Prostate gland (tissue), 2 donors: ENCODE measurements at regions not wholly inside any gene's neighbourhood (a gene's known extent, or its start where the extent isn't known, plus 50 kb on each side); places are given as distances from the start of the nearest gene placed in this dataset.
"Not testable (repeated sequence)": the region's sequence is repeated elsewhere in the genome, so short reads cannot be mapped to it uniquely, and the experiment has no call there.

Experiments
- DNase-seq: peaks from one replicate; pipeline ENCODE4 v3.0.0-alpha.2; 2019; ENCODE audit warnings: low spot score
- H3K27ac ChIP-seq, 2 donors: fragments of 200-600 bp; sonication (generic); 2 replicates each; pipeline ENCODE4 v1.5.1; 2017 to 2019
- H3K27me3 ChIP-seq: fragments of 200-600 bp; sonication (generic); replicated peaks from 2 replicates; pipeline ENCODE4 v1.5.1; 2019; ENCODE audit not compliant: insufficient read depth
- H3K36me3 ChIP-seq, 2 donors: fragments of 200-600 bp; sonication (generic); 1 replicate in 1 of 2; 2 replicates in 1 of 2; pipeline versions ENCODE4 v1.5.1 to v1.8.1; 2017 to 2019
- H3K4me1 ChIP-seq: fragments of 200-600 bp; sonication (generic); replicated peaks from 2 replicates; pipeline ENCODE4 v1.5.1; 2019
- H3K4me3 ChIP-seq, 2 donors: fragments of 200-600 bp; sonication (generic); 2 replicates each; pipeline ENCODE4 v1.5.1; 2017 to 2019
- H3K9me3 ChIP-seq: fragments of 200-600 bp; sonication (generic); 2 replicates; pipeline ENCODE4 v1.5.1; 2017
- CTCF ChIP-seq, 4 experiments: fragments of 200-600 bp in 2 of 4; fragments of 450-650 bp in 2 of 4; sonication (generic) in 2 of 4; IDR thresholded peaks; 1 replicate in 3 of 4; 2 replicates in 1 of 4; pipeline ENCODE4 v1.5.1; 2016 to 2019; ENCODE audit warnings: antibody characterized with exemption in 4 of 4, mild to moderate bottlenecking in 2 of 4, moderate library complexity in 2 of 4
- POLR2A ChIP-seq: fragments of 450-650 bp; IDR thresholded peaks from one replicate; pipeline ENCODE4 v1.6.1; 2016; ENCODE audit warnings: antibody characterized with exemption, mild to moderate bottlenecking
- POLR2AphosphoS5 ChIP-seq: sonication (generic); formaldehyde crosslinking; IDR thresholded peaks from one replicate; pipeline ENCODE4 v1.6.1; 2017; ENCODE audit warnings: antibody characterized with exemption
- WGBS: methylation state at CpG from one replicate; pipeline ENCODE4 v1.1.5; 2018; 5-methylcytosine and 5-hydroxymethylcytosine counted together
- intact Hi-C: fragments of 100-400 bp; cut with DNase I; formaldehyde crosslinking; loops from one replicate; pipeline ENCODE4 v1.14.2; 2022

GRCh38 chr2:241999184-241999583 lies 129.7 kb downstream of the RTP5 start:
- Histone ChIP-seq H3K4me1 (no peaks in the 10 kb centered on the region), H3K27ac (no peak overlapping the region), H3K36me3 (no peaks in the 10 kb centered on the region), H3K27me3 (no peaks in the 10 kb centered on the region), H3K9me3 (no peaks in the 10 kb centered on the region), H3K4me3 (no peak overlapping the region)
- no peak for DNase-seq
- WGBS, result 92% methylated on average over 16 of the region's 16 CpGs
- TF ChIP-seq POLR2A (no peak), POLR2AphosphoS5 (no peak), CTCF (IDR thresholded peaks at IDR 0.05) (no peak)
- intact Hi-C loops, result no loop called here

GRCh38 chr2:242001853-242002252 lies 132.3 kb downstream of the RTP5 start:
- TF ChIP-seq POLR2AphosphoS5 (no peak), POLR2A (no peak), CTCF (IDR thresholded peaks at IDR 0.05) (no peak)
- no peak for DNase-seq
- Histone ChIP-seq H3K27me3 (no peaks in the 10 kb centered on the region), H3K4me1 (no peaks in the 10 kb centered on the region), H3K4me3 (no peak overlapping the region), H3K36me3 (no peaks in the 10 kb centered on the region), H3K9me3 (no peaks in the 10 kb centered on the region), H3K27ac (no peak overlapping the region)
- intact Hi-C loops, result no loop called here
- 81% methylated on average over 8 of the region's 8 CpGs for WGBS

- Histone ChIP-seq H3K27ac (no peak overlapping the region), H3K9me3 (no peaks in the 10 kb centered on the region), H3K36me3 (no peaks in the 10 kb centered on the region), H3K27me3 (no peaks in the 10 kb centered on the region), H3K4me1 (no peaks in the 10 kb centered on the region), H3K4me3 (no peak overlapping the region)
- intact Hi-C loops, result no loop called here
- WGBS, result 70% methylated on average over 13 of the region's 13 CpGs
- no peak for TF ChIP-seq CTCF (IDR thresholded peaks at IDR 0.05)
- no peak for TF ChIP-seq POLR2AphosphoS5
- TF ChIP-seq POLR2A, result no peak
- no peak for DNase-seq
Observed at GRCh38 chr2:242002944-242003343, 133.4 kb downstream of the RTP5 start.

- no peaks in the 10 kb centered on the region for H3K9me3 ChIP-seq
- no peaks in the 10 kb centered on the region for H3K27me3 ChIP-seq
- TF ChIP-seq POLR2A, result no peak
- no peak for TF ChIP-seq CTCF (IDR thresholded peaks at IDR 0.05)
- no peak for TF ChIP-seq POLR2AphosphoS5
- no peaks in the 10 kb centered on the region for H3K36me3 ChIP-seq
- no peak overlapping the region for H3K27ac ChIP-seq
- intact Hi-C loops, result no loop called here
- no peaks in the 10 kb centered on the region for H3K4me1 ChIP-seq
- WGBS, result 87% methylated on average over 29 of the region's 30 CpGs
- no peak overlapping the region for H3K4me3 ChIP-seq
- DNase-seq, result no peak
Observed at GRCh38 chr2:242004223-242004901, 134.8 kb downstream of the RTP5 start.

GRCh38 chr2:242004902-242005230 lies 135.3 kb downstream of the RTP5 start:
- Histone ChIP-seq H3K9me3 (no peaks in the 10 kb centered on the region), H3K4me3 (no peak overlapping the region), H3K4me1 (no peaks in the 10 kb centered on the region), H3K27ac (no peak overlapping the region), H3K27me3 (no peaks in the 10 kb centered on the region), H3K36me3 (no peaks in the 10 kb centered on the region)
- WGBS, result 92% methylated on average over 7 of the region's 7 CpGs
- no peak for TF ChIP-seq POLR2AphosphoS5
- TF ChIP-seq POLR2A, result no peak
- no peak for TF ChIP-seq CTCF (IDR thresholded peaks at IDR 0.05)
- no peak for DNase-seq
- intact Hi-C loops, result no loop called here

- intact Hi-C loops, H3K36me3 ChIP-seq, DNase-seq, H3K9me3 ChIP-seq, H3K27ac ChIP-seq, H3K4me3 ChIP-seq, H3K27me3 ChIP-seq, H3K4me1 ChIP-seq: not testable (repeated sequence)
- WGBS, result 85% methylated on average over 18 of the region's 25 CpGs
Observed at GRCh38 chr2:242006091-242006634, 136.6 kb downstream of the RTP5 start.

- WGBS, result 82% methylated on average over 15 of the region's 24 CpGs
- H3K36me3 ChIP-seq, intact Hi-C loops, DNase-seq, H3K4me1 ChIP-seq, H3K4me3 ChIP-seq, H3K27me3 ChIP-seq, H3K9me3 ChIP-seq, H3K27ac ChIP-seq: not testable (repeated sequence)
Observed at GRCh38 chr2:242008908-242009307, 139.4 kb downstream of the RTP5 start.
